Raji (cell line): ENCODE measurements at regions not wholly inside any gene's neighbourhood (a gene's known extent, or its start where the extent isn't known, plus 50 kb on each side); places are given as distances from the start of the nearest gene placed in this dataset.

Experiments
- POLR2A ChIP-seq: IDR thresholded peaks from 2 replicates; pipeline ENCODE4 v1.6.1; 2011; ENCODE audit warnings: low read depth, low read length, control low read depth; ENCODE audit not compliant: insufficient read depth

DNA sequence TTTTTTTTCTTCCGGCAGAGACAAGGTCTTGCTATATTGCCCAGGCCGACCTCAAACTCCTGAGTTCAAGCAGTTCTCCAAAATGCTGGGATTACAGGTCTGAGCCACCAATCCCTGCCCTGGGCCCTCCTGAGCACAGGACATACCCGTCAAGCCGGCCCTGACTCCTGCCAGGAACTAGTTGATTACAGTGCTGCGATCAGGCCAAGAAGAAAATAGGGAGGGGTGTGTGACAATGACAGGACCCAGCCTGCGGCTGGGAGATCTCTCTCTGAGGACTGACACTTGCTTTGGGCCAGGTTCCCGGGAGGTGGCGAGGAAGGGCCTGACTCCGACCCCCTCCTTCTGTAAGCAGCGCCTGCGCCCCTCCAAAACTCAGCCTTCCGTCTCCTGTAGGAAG is 276.6 kb downstream of the MRTFB start:
- TF ChIP-seq POLR2A = no peak

- TF ChIP-seq POLR2A = no peak
These were observed 275.4 kb downstream of the MRTFB start for GRCh38 chr16:14346278-14347142.

DNA sequence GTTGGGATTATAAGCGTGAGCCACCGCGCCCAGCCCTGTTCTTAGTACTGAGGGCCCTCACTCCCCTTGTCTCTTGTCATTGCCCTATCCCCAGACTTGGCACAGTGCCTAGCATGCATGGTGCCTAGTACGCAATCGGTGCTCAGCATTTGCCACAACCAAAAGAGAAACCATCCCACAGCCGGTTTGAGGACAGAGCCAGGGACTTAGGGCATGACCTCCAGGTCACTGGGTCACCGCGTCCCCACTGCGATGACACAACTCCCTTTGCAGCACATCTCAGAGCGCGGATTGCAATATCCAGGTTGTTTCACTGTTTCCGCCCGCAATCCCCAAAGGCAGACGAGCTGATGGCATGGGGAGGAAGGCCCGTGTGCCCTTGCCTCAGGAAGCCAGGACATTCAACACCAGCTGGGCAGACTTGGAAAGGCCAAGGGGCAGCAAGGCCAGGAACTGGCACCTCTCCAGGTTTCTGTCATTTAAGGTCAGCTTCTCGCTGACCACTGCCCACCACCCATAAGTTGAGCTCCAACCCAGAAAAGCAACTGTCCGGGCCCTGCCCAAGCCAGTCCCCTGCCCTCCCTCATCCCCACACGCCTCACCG is 274.5 kb downstream of the MRTFB start:
- TF ChIP-seq POLR2A = no peak

- no peak for TF ChIP-seq POLR2A
These were observed 273.8 kb downstream of the MRTFB start for GRCh38 chr16:14344945-14345344.

- TF ChIP-seq POLR2A = no peak
These were observed 273.2 kb downstream of the MRTFB start for GRCh38 chr16:14344292-14344691.

DNA sequence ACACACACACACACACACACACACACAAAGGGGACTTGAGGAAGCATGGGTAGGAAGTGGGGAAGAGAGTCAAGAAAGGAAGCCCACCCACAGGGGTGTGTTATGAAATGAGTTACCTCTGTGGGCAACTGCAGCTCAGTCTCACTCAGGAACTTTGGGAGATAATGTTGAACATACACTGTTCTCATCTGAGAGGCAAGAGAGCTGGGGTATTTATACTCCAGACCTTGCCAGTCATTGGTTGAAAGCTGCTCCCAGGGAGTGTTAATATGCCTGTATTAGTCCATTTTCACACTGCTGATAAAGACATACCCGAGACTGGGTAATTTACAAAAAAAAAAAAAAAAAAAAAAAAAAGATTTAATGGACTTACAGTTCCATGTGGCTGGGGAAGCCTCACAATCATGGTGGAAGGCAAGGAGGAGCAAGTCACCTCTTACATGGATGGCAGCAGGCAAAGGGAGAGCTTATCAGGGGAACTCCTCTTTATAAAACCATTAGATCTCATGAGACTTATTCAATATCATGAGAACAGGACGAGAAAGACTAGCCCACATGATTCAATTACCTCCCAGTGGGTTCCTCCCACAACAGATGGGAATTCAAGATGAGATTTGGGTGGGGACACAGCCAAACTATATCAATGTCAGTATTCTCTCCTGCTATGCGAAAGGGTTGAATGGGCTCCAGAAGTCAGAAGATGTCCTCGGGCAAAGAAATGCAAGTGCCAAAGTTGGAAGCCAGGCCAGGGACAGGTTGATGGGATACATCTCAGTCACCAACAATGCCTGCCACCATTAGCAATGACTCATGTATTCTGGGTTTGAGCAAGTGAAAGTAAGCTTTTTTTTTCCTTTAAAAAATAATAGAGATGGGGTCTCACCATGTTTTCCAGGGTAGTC is 270.5 kb downstream of the MRTFB start:
- TF ChIP-seq POLR2A = no peak

GRCh38 chr16:14339694-14340093 is 268.6 kb downstream of the MRTFB start:
- TF ChIP-seq POLR2A = no peak

- no peak for TF ChIP-seq POLR2A
These were observed 267.9 kb downstream of the MRTFB start for GRCh38 chr16:14338969-14339368.

DNA sequence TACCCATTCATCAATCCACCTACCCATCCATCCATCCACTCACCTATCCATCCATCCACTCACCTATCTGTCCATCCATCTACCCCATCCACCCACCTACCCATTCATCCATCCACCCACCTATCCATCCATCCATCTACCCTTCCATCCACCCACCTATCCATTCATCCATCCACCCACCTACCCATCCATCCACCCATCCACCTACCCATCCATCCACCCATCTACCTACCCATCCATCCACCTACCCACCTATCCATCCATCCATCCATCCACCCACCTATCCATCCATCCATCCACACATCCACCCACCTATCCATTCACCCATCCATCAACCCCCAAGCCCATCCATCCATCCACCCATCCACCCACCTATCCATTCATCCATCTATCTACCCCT is 267.1 kb downstream of the MRTFB start:
- TF ChIP-seq POLR2A = no peak

GRCh38 chr16:14337303-14338191 is 266.4 kb downstream of the MRTFB start:
- no peak for TF ChIP-seq POLR2A

GRCh38 chr16:14335297-14335696 is 264.2 kb downstream of the MRTFB start:
- TF ChIP-seq POLR2A = no peak

GRCh38 chr16:14334366-14335080 is 263.4 kb downstream of the MRTFB start:
- no peak for TF ChIP-seq POLR2A

DNA sequence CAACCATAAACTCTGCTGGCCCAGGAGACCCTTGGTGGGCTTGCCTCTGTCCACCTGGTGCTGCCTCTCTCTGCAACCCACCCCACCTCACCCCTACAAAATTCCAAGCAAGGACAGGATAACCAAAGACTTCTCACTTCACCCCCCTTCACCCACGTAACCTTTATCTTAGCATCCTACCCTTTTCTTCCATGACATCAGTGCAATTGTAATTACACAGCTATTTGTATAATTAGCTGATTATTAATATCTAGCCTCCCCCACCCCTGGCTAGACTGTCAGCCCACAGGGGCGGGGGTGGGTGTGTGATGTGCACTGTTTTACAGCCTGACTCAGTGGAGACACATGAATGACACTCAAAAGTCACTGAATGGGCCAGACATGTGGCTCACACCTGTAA is 262.2 kb downstream of the MRTFB start:
- no peak for TF ChIP-seq POLR2A

- TF ChIP-seq POLR2A = no peak
These were observed 259.9 kb downstream of the MRTFB start for GRCh38 chr16:14331020-14331419.
